A673 (cell line): ENCODE measurements at regions not wholly inside any gene's neighbourhood (a gene's known extent, or its start where the extent isn't known, plus 50 kb on each side); places are given as distances from the start of the nearest gene placed in this dataset.

Experiments
- BruUV-seq: library from RNA; stranded (reverse); fragments of 400-500 nt; replicated peaks from 2 replicates; lab custom pipeline; 2021; lab: Mats Ljungman, UMichigan
- CTCF ChIA-PET: fragments of 300-600 bp; sonication (Branson Sonifier 250); formaldehyde crosslinking; loops from one replicate; lab custom pipeline; 2022; ENCODE audit warnings: antibody characterized with exemption; lab: Charles Lee
- POLR2A ChIA-PET: fragments of 300-600 bp; sonication (Branson Sonifier 250); formaldehyde crosslinking; loops from one replicate; lab custom pipeline; 2022; ENCODE audit warnings: antibody characterized with exemption; ENCODE audit not compliant: low non-redundant PET; lab: Charles Lee
- DNase-seq: peaks from one replicate; pipeline ENCODE4 v3.0.0-alpha.2; 2015; ENCODE audit warnings: low spot score
- H3K27ac ChIP-seq: fragments of 200-600 bp; sonication (generic); 2 replicates; pipeline ENCODE4 v1.5.1; 2016; ENCODE audit warnings: mixed run types, low read depth, mild to moderate bottlenecking, mixed read lengths, antibody characterized with exemption, low read length; ENCODE audit not compliant: poor library complexity, severe bottlenecking
- H3K27me3 ChIP-seq: fragments of 200-600 bp; sonication (generic); replicated peaks from 2 replicates; pipeline ENCODE4 v1.6.1; 2017; ENCODE audit warnings: mixed run types, low read depth, mild to moderate bottlenecking, mixed read lengths, antibody characterized with exemption, low read length; ENCODE audit not compliant: insufficient read depth, poor library complexity
- H3K36me3 ChIP-seq: fragments of 200-600 bp; sonication (generic); 2 replicates; pipeline ENCODE4 v1.6.1; 2016; ENCODE audit warnings: mixed run types, mild to moderate bottlenecking, mixed read lengths, antibody characterized with exemption, low read length; ENCODE audit not compliant: insufficient read depth, poor library complexity, severe bottlenecking
- H3K4me1 ChIP-seq: fragments of 200-600 bp; sonication (generic); 2 replicates; pipeline ENCODE4 v1.6.1; 2017; ENCODE audit warnings: mixed run types, mild to moderate bottlenecking, mixed read lengths, antibody characterized with exemption, low read length; ENCODE audit not compliant: insufficient read depth, poor library complexity, severe bottlenecking
- H3K4me3 ChIP-seq: fragments of 200-600 bp; sonication (generic); 2 replicates; pipeline ENCODE4 v1.5.1; 2016; ENCODE audit warnings: low read depth, mixed run types, mild to moderate bottlenecking, mixed read lengths, low read length; ENCODE audit not compliant: poor library complexity, severe bottlenecking
- H3K9me3 ChIP-seq: fragments of 200-600 bp; sonication (generic); 2 replicates; pipeline ENCODE4 v1.6.1; 2016; ENCODE audit warnings: mixed run types, low read depth, mild to moderate bottlenecking, mixed read lengths, antibody characterized with exemption, low read length; ENCODE audit not compliant: poor library complexity, severe bottlenecking
- CTCF ChIP-seq: fragments of 300-800, 200-600 bp; sonication (generic); conservative IDR thresholded peaks from 2 replicates; pipeline ENCODE4 v1.5.1; 2017; ENCODE audit warnings: low read depth, mild to moderate bottlenecking, antibody characterized with exemption, low read length, moderate library complexity, mixed read lengths
- EZH2 ChIP-seq: fragments of 200-600 bp; sonication (generic); IDR thresholded peaks from 2 replicates; pipeline ENCODE4 v1.6.1; 2017; ENCODE audit warnings: borderline replicate concordance, low read depth, mild to moderate bottlenecking, mixed read lengths, antibody characterized with exemption, low read length; ENCODE audit not compliant: poor library complexity, severe bottlenecking
- intact Hi-C: fragments of 100-400 bp; cut with micrococcal nuclease; formaldehyde crosslinking; loops from one replicate; pipeline ENCODE4 v1.10.0; 2022; ENCODE audit not compliant: unreplicated experiment

- no peaks in the 10 kb centered on the region for H3K27me3 ChIP-seq
- no TSS peak for BruUV-seq
- ChIA-PET POLR2A (no interaction called here), CTCF (no interaction called here)
- no peaks in the 10 kb centered on the region for H3K4me1 ChIP-seq
- DNase-seq = no peak
- no peak overlapping the region for H3K4me3 ChIP-seq
- TF ChIP-seq CTCF (no peak), EZH2 (no peak)
- no peak overlapping the region for H3K27ac ChIP-seq
- H3K9me3 ChIP-seq = no peaks in the 10 kb centered on the region
- H3K36me3 ChIP-seq = no peaks in the 10 kb centered on the region
- intact Hi-C loops = no loop called here
Observed at GRCh38 chrX:125620715-125621587, 301.3 kb downstream of the TEX13C start.

- H3K36me3 ChIP-seq = no peaks in the 10 kb centered on the region
- no peaks in the 10 kb centered on the region for H3K27me3 ChIP-seq
- TF ChIP-seq CTCF (no peak), EZH2 (no peak)
- H3K9me3 ChIP-seq = no peaks in the 10 kb centered on the region
- no peaks in the 10 kb centered on the region for H3K4me1 ChIP-seq
- POLR2A ChIA-PET = no interaction called here
- no peak overlapping the region for H3K4me3 ChIP-seq
- no peak for DNase-seq
- CTCF ChIA-PET = no interaction called here
- intact Hi-C loops = no loop called here
- BruUV-seq = no TSS peak
- no peak overlapping the region for H3K27ac ChIP-seq
Observed at GRCh38 chrX:125621588-125621927, 301.9 kb downstream of the TEX13C start.

- intact Hi-C loops = no loop called here
- Histone ChIP-seq H3K27me3 (no peaks in the 10 kb centered on the region), H3K27ac (no peak overlapping the region), H3K4me1 (no peaks in the 10 kb centered on the region), H3K36me3 (no peaks in the 10 kb centered on the region), H3K9me3 (no peaks in the 10 kb centered on the region), H3K4me3 (no peak overlapping the region)
- DNase-seq = no peak
- TF ChIP-seq EZH2 (no peak), CTCF (no peak)
- BruUV-seq = no TSS peak
- POLR2A ChIA-PET = no interaction called here
- CTCF ChIA-PET = no interaction called here
Observed at GRCh38 chrX:125622899-125623298, 303.2 kb downstream of the TEX13C start.
